ENCODE measurements at regions not wholly inside any gene's neighbourhood (a gene's known extent, or its start where the extent isn't known, plus 50 kb on each side); places are given as distances from the start of the nearest gene placed in this dataset.

DNA sequence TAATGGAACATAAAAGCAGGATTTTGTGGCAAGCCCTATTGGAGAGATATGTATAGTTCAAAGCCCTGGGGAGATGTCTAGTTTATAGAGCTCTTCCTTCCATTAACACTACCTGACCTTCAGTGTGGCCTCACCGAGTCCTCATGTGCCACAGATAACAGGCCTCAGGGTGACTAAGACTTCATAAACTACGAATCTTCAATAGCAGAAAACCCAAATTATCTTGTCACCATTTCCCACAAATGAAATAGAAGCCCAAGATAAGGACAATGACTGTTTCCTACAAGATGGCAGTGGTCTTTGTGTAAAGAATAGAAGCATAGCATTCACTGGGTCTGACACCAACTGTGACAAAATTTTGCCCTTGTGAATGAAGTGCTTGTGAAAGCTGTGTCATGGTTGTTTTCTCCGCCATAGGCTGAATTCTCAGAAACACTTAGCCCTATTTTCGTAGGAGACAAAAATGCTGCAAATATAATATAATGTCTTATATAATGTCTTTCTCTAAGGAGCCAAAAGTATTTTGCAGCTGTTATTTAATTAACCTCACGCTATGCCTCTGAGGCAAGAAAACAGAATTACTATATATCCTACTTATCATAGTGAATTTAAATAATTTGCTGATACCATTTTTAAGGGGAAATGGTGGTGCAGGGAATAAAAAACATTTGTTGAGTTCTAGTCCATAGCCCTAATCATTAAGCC, 136.7 kb upstream of the CWC22 start:
- no peak for DNase-seq (ENCODE audit: low spot score)

DNA sequence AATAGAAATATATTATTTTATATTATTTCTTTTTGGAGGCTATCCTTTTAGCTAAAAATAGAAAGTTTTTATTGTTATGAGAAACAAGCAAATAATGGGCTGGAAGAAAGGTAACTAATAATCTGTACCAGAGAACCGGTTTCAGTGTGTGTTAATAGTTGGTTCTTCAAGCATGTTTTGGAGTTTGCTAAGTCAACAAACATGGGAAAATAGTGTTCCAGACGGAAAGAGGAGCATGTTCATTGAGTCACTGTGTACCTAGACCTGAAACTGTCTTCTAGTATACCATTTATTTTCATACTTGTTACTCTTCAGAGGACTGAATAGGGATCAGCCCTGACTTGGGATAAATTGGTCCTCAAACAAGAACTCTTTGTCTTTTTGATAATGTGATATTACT, 134.5 kb upstream of the CWC22 start:
- DNase-seq (ENCODE audit: low spot score), result no peak

- no peak for DNase-seq (ENCODE audit: low spot score)
These were observed 126.6 kb upstream of the CWC22 start for GRCh38 chr2:180133736-180134135.

DNA sequence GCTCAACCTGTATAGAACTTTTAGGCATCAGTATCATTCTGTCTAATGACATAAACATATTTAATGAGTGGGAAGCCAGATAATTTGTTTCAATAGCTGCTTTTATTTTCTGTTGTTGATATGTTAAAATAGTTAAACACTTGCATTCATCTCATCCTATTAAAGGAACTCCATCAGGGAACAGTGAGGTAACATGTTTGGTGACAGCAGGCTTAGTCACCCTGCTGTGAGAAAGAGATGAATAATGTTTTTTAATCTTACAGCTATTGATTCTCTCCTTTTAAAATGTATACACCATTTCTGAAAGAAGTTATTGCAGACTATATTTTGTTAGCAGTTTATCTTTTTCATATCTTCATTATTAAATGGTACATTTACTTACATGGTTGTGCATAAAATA, 123.3 kb upstream of the CWC22 start:
- DNase-seq (ENCODE audit: low spot score), result peak; percentile 11

GRCh38 chr2:180128861-180129260, 121.8 kb upstream of the CWC22 start:
- DNase-seq (ENCODE audit: low spot score), result no peak

GRCh38 chr2:180125245-180125962, 118.3 kb upstream of the CWC22 start:
- peak; percentile 83 for DNase-seq (ENCODE audit: low spot score)

- peak; percentile 32 for DNase-seq (ENCODE audit: low spot score)
These were observed 117.4 kb upstream of the CWC22 start for GRCh38 chr2:180124273-180125139.

DNA sequence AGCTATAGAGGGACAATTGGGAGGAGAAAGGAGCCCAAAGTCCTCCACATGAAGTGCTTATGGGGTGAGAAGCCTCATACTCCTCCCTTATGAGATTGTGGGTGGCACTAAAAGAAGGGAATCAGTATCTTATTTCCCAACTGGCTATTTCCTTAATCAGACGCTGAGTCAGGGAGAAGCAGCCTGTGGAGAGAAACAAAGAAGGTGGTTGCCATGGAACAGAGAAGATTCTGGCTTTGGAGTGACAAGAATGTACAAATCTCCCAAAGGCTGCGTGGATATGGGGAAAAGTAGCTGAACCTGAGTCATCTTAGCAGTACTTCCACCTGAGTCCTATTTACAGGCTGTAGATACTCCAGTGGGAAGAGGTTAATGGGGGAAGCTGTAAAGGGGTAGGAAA, 115.8 kb upstream of the CWC22 start:
- peak; percentile 10 for DNase-seq (ENCODE audit: low spot score)

- no peak for DNase-seq (ENCODE audit: low spot score)
These were observed 108.6 kb upstream of the CWC22 start for GRCh38 chr2:180115675-180116074.

DNA sequence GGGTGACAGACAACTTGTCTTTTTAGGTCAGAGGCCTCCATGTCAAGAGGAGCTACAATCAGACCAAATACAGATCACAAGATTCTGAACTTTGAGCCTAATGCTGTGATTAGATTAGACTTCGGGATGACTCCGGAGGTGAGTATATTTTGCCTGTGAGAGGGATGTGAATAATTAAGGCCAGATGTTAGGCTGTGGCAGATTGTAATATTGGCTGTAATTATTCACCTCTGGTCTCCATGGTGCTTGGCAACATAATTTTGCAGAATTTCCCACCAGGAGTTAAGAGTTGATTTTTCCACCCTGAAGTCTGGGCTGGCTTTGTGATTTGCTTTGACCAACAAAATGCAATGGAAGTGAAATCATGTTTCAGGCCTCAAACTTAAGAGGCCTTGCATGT, 108.2 kb upstream of the CWC22 start:
- no peak for DNase-seq (ENCODE audit: low spot score)

- no peak for DNase-seq (ENCODE audit: low spot score)
These were observed 104.8 kb upstream of the CWC22 start for GRCh38 chr2:180111901-180112300.

DNA sequence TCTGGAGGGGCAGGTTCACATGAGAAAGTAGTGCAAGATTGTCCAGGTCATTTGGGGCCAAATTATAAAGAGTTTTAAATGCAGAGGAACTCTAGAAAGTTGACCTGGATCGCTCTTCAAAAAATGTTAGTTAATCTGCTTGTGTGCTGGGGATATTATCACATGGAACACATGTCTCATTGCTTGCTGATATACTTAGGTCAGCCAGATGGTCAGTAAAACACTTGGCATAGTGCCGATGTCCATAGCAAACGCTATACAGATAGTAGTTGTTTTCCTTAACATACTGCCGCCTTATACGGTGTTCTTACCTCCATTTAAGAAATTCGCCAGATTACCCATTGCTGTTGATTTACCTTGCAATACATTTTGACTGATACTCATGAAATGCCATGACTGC, 103.4 kb upstream of the CWC22 start:
- no peak for DNase-seq (ENCODE audit: low spot score)

GRCh38 chr2:180101846-180102245, 94.7 kb upstream of the CWC22 start:
- no peak for DNase-seq (ENCODE audit: low spot score)

- no peak for DNase-seq (ENCODE audit: low spot score)
These were observed 92.2 kb upstream of the CWC22 start for GRCh38 chr2:180099308-180099707.

- DNase-seq (ENCODE audit: low spot score), result no peak
These were observed 78.0 kb upstream of the CWC22 start for GRCh38 chr2:180085144-180085543.

- peak; percentile 12 for DNase-seq (ENCODE audit: low spot score)
These were observed 70.3 kb upstream of the CWC22 start for GRCh38 chr2:180077295-180077906.

DNA sequence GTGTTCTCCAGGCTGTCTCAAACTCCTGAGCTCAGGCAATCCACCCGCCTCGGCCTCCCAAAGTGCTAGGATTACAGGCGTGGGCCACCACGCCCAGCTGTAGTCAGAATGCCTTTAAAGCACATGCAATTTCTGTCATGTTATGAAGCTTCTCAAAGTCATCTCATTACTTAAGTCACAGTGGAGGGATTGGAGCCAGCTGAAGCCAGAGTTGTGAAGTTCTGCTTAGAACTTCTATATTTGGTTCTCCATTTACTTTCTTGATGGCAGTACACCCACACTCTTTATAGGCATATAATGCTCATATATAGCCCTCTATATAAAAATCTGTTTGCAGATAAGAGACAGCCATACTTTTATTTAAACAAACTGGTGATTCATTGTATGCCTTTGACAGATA, 68.8 kb upstream of the CWC22 start:
- DNase-seq (ENCODE audit: low spot score), result no peak

DNA sequence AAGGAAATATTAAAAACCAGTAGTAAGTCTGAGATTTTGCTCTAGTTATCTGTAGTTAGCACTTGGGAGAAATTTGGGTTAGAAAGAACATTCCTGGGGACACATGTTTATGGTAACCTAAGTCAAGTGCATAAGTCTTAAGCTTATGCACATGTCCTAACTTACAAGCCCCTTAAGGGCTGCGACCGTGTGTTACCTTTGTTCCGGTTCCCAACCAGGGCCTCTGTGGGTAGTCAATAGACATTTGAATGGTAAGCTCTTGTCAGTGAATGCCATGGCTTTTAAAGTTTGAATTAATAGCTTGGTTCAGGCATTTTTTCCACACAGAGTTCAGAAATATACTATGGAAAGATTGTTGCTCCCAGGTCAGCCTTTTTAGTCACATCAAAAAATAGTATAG, 64.7 kb upstream of the CWC22 start:
- no peak for DNase-seq (ENCODE audit: low spot score)

GRCh38 chr2:180063494-180064092, 56.5 kb upstream of the CWC22 start:
- no peak for DNase-seq (ENCODE audit: low spot score)

- DNase-seq (ENCODE audit: low spot score), result no peak
These were observed 55.1 kb upstream of the CWC22 start for GRCh38 chr2:180062178-180062577.

DNA sequence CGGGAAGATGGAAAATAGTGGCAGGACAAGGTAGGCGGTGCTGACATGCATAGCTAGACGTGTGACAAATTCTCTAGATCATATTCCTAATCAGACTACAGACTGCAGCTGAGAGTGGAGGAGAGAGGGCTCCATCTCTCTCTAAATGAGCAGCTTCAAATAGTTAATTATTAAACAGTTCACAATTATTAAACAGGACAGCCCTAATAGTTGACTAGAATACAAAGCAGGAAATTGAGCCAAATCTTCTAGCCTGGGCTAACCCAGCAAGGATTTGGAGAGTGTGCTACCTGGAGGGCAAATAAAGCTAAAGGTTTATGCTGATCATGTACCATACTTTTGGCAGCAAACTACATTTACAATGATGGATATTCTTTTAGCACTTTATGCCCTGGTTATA, 54.4 kb upstream of the CWC22 start:
- no peak for DNase-seq (ENCODE audit: low spot score)

- DNase-seq (ENCODE audit: low spot score), result no peak
These were observed 54.0 kb upstream of the CWC22 start for GRCh38 chr2:180061085-180061484.

All from AG08396 (cell line).